Central memory CD8-positive, alpha-beta T cell (primary cell): ENCODE measurements at regions not wholly inside any gene's neighbourhood (a gene's known extent, or its start where the extent isn't known, plus 50 kb on each side); places are given as distances from the start of the nearest gene placed in this dataset.

Source experiments
- ATAC-seq: fragments of 150-1000 bp; cut with Tn5 transposase; replicated peaks from 2 replicates; pipeline ENCODE4 v1.10.0; 2022; ENCODE audit warnings: mild to moderate bottlenecking, moderate FRiP score, moderate number of reproducible peaks; ENCODE audit not compliant: poor library complexity, severe bottlenecking; ENCODE audit errors: extremely low read depth
- DNase-seq, 2 donors: peaks; one replicate each; pipeline ENCODE4 v3.0.0; 2021; ENCODE audit warnings: low spot score in 2 of 2
- H3K27ac Mint-ChIP-seq: one replicate; pipeline ENCODE4 v1.8.0; 2022; ENCODE audit warnings: low read depth, mild to moderate bottlenecking, moderate library complexity, mixed read lengths
- H3K27me3 Mint-ChIP-seq: one replicate; pipeline ENCODE4 v1.8.0; 2022; ENCODE audit warnings: mixed read lengths
- H3K36me3 Mint-ChIP-seq: one replicate; pipeline ENCODE4 v1.8.0; 2022; ENCODE audit warnings: mild to moderate bottlenecking, moderate library complexity, mixed read lengths; ENCODE audit not compliant: insufficient read depth
- H3K4me1 Mint-ChIP-seq: one replicate; pipeline ENCODE4 v1.8.0; 2022; ENCODE audit warnings: mixed read lengths
- H3K4me3 Mint-ChIP-seq: one replicate; pipeline ENCODE4 v1.8.0; 2022; ENCODE audit warnings: mild to moderate bottlenecking, moderate library complexity, mixed read lengths
- H3K9me3 Mint-ChIP-seq: one replicate; pipeline ENCODE4 v1.8.0; 2022; ENCODE audit warnings: mixed read lengths

DNA sequence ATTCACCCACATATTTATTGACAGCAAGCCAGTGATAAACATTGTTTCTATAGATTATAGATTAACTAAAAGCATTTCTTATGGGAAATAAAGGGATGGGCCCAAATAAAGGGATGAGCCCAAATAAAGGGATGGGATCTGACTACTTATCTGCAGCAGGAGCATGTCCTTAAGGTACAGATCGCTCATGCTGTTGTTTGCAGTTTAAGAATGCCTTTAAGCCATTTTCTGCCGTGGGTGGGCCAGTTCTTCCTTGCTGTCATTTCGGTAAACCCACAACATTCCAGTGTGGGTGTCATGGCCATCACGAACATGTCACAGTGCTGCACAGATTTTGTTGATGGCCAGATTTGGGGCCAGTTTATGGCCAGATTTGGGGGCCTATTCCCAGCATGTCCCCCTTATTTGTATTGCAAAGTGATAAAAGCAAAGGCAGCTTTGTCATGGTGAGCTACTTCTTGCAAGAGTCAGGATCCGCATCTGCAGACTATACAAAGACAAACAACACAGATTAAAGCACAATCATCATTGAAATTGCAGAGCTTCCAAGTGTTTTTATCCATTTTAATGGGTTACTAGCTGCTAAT, 700.7 kb downstream of the LRFN5 start:
- no peak for ATAC-seq
- H3K27ac Mint-ChIP-seq: no peak overlapping the region
- peaks cover 26% of the 10 kb centered on the region for H3K9me3 Mint-ChIP-seq
- no peaks in the 10 kb centered on the region for H3K4me1 Mint-ChIP-seq
- H3K27me3 Mint-ChIP-seq: no peaks in the 10 kb centered on the region
- DNase-seq: no peak
- no peak overlapping the region for H3K4me3 Mint-ChIP-seq
- no peaks in the 10 kb centered on the region for H3K36me3 Mint-ChIP-seq

DNA sequence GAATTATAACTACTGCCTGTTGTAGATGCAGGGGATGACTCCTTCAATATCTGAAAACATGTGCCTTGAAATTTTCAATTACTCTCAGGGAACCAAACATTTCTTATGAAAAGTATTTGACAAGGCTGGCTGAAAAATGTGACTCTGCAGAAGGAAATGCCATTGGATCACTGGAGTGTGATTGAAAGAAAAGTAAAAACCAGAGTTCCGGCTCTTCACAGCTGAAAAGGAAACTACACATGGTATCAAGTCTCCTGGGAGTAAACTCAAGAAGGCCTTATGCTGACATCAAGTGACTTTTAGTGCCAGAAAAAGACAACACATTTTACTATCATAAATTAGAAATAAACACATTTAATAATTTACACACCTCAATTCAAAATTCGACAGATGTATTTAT, 693.0 kb downstream of the LRFN5 start:
- ATAC-seq: no peak
- Mint-ChIP-seq H3K4me1 (no peaks in the 10 kb centered on the region), H3K27me3 (no peaks in the 10 kb centered on the region), H3K27ac (no peak overlapping the region), H3K36me3 (no peaks in the 10 kb centered on the region), H3K9me3 (peaks cover 13% of the 10 kb centered on the region), H3K4me3 (no peak overlapping the region)
- DNase-seq: no peak

DNA sequence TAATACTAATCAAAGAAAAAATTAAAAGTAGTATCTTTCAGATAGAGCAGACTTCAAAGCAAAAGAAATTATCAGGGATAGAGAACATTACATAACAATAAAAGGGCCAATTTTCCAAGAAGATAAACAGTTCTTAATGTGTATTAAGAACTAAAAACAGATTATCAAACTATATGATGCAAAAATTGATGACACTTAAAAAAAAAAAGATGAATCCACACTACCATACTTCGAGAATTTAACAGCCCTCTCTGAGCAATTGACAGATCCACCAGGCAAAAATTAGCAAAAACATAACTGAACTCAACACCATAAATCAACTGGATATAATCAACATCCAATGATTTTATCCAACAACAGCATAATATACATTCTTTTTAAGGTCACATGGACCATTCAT, 686.5 kb downstream of the LRFN5 start:
- Mint-ChIP-seq H3K36me3 (no peaks in the 10 kb centered on the region), H3K4me3 (no peak overlapping the region), H3K4me1 (no peaks in the 10 kb centered on the region), H3K9me3 (peaks cover 10% of the 10 kb centered on the region), H3K27ac (no peak overlapping the region), H3K27me3 (no peaks in the 10 kb centered on the region)
- DNase-seq: no peak
- ATAC-seq: no peak

DNA sequence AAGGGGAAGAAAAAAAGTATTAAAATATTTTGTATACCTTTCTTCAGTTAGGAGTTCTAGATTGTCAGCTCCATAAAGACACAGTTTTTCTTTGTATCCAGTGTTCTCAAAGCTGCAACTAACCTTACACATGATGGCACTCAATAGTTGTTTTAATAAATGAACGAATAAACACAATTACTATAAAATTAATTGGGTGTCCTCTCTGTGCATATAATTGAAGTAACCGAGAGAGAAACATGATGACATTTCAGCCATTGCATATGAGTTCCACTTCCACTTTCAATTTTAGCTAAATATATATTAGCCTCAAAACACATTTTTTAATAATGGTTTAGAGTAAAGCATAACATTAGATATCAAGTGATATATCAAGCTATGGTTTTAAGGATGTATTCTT, 671.2 kb downstream of the LRFN5 start:
- H3K27me3 Mint-ChIP-seq: no peaks in the 10 kb centered on the region
- DNase-seq (no peak), ATAC-seq (no peak)
- no peak overlapping the region for H3K4me3 Mint-ChIP-seq
- no peak overlapping the region for H3K27ac Mint-ChIP-seq
- no peaks in the 10 kb centered on the region for H3K36me3 Mint-ChIP-seq
- H3K9me3 Mint-ChIP-seq: peaks cover 8% of the 10 kb centered on the region
- H3K4me1 Mint-ChIP-seq: no peaks in the 10 kb centered on the region

DNA sequence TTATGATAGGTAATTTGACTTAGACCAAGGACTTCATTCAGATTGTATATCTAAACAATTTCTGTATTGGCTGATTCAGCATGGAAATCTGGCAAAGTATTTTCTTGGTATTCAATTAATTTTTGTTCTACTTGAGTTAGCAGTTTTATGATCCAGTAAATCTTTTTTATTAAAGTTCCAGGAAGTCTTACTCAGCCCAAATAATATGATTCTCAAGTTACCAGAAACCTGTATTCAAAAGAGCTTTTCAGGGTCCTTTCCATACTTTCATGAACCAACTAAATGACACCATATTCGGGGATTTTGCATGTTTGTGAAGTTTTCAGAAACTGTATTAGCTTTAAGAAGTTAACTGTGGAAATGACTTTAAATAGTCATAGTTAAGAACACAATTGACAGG, 662.6 kb downstream of the LRFN5 start:
- no peak overlapping the region for H3K4me3 Mint-ChIP-seq
- no peaks in the 10 kb centered on the region for H3K27me3 Mint-ChIP-seq
- no peaks in the 10 kb centered on the region for H3K36me3 Mint-ChIP-seq
- H3K27ac Mint-ChIP-seq: no peak overlapping the region
- DNase-seq: no peak
- ATAC-seq: no peak
- H3K4me1 Mint-ChIP-seq: no peaks in the 10 kb centered on the region
- H3K9me3 Mint-ChIP-seq: peaks cover 17% of the 10 kb centered on the region

DNA sequence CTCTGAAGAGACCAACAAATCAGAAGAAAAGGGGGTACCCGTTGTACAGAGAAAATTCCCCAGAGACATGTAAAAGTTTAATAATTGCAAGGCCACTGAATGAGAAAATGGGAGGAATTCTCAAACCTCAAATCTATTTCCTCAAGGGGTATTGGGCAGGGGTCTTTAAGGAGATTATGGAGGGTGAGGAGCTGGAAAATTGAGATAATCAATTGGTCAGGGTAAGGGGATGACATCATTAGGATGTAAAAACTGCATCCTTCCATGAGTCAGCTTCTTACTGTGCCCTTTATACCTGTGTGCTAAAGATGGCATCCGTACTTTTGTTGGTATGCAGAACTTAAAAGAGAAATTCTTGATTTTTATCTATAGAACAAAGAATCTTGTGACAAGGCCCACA, 641.5 kb downstream of the LRFN5 start:
- H3K36me3 Mint-ChIP-seq: no peaks in the 10 kb centered on the region
- peaks cover 9% of the 10 kb centered on the region for H3K9me3 Mint-ChIP-seq
- no peaks in the 10 kb centered on the region for H3K27me3 Mint-ChIP-seq
- H3K4me1 Mint-ChIP-seq: no peaks in the 10 kb centered on the region
- no peak for ATAC-seq
- no peak for DNase-seq
- no peak overlapping the region for H3K4me3 Mint-ChIP-seq
- no peak overlapping the region for H3K27ac Mint-ChIP-seq

DNA sequence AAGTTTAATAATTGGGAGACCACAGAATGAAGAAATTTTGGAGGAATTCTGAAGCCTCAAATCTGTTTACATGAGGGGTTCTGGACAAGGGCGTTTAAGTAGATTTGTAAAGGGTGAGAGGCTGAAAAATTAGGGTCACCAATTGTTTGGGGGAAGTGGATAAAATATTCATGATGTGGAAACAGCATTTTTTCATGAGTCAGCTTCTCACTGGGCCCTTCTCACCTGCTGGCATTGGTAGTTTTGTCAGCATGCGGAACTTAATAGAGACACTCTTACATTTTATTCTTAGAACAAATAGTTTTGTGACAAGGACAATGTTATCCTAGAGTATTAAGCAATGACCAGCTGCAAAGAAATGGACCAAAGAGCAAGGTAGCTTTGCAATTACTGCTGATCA, 634.4 kb downstream of the LRFN5 start:
- H3K9me3 Mint-ChIP-seq: peaks cover 6% of the 10 kb centered on the region
- no peak for ATAC-seq
- H3K4me3 Mint-ChIP-seq: no peak overlapping the region
- no peak overlapping the region for H3K27ac Mint-ChIP-seq
- no peaks in the 10 kb centered on the region for H3K4me1 Mint-ChIP-seq
- no peaks in the 10 kb centered on the region for H3K36me3 Mint-ChIP-seq
- no peak for DNase-seq
- no peaks in the 10 kb centered on the region for H3K27me3 Mint-ChIP-seq

DNA sequence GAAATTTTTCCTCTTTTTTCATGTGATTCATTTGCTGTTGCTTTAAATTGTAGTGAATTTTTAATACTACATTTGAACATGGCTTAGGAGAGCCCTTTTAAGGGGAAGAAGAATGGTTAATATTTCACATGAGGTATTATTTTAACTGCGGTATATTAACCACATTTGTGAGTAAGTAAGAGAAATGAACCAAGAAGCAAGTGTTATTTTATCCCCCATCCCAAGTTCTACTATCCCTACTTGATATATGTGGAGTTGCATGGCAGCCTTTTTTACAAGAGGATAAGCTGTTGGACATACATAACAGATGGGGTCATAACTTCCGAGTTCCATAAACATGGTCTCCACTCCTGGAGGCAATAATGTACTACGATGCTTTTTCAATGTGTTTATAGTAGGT, 623.3 kb downstream of the LRFN5 start:
- H3K27ac Mint-ChIP-seq: no peak overlapping the region
- H3K4me3 Mint-ChIP-seq: no peak overlapping the region
- no peaks in the 10 kb centered on the region for H3K4me1 Mint-ChIP-seq
- ATAC-seq (no peak), DNase-seq (no peak)
- no peaks in the 10 kb centered on the region for H3K36me3 Mint-ChIP-seq
- H3K27me3 Mint-ChIP-seq: no peaks in the 10 kb centered on the region
- peaks cover 7% of the 10 kb centered on the region for H3K9me3 Mint-ChIP-seq

DNA sequence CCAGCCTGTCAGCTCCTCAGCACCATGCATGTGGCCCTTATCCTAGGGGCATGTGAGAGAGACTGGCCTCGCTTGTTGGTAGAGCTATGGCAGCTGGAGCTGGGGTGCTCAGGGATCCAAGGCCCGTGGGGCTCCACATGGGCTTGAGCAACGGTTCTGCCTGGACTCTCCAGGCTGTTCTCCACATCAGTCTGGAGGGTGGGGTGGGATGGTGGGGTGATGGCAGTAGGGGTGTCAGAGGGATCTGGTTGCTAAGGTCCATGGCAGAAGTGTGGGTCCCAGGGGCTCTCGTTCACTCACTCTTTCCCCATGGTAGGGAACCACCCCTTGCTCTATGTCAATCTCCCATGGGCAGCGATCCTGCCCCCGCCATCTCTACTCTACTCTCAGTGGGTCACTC, 622.6 kb downstream of the LRFN5 start:
- Mint-ChIP-seq H3K4me3 (no peak overlapping the region), H3K36me3 (no peaks in the 10 kb centered on the region), H3K27ac (no peak overlapping the region), H3K27me3 (no peaks in the 10 kb centered on the region), H3K4me1 (no peaks in the 10 kb centered on the region), H3K9me3 (peaks cover 7% of the 10 kb centered on the region)
- DNase-seq: no peak
- no peak for ATAC-seq

DNA sequence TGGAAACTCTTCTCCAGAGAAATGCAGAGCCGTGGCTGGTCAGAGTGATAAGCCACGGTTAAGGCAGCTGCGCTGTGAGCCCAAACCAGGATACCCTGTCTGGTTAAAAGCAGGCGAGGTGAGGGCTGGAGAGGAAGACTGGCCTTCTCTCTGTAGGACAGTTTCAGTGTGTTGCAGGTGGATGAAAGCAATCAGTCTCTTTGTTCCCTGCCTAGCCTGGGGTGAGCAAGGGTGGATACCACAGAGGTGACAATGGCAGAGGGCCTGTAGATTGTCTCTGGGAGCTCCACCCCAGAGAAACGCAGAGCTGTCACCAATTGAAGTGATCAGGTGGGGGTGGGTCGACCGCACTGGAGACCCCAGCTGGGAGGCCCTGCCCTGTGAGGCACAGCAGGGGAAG, 621.9 kb downstream of the LRFN5 start:
- Mint-ChIP-seq H3K27ac (no peak overlapping the region), H3K27me3 (no peaks in the 10 kb centered on the region), H3K4me3 (no peak overlapping the region), H3K4me1 (no peaks in the 10 kb centered on the region), H3K9me3 (peaks cover 7% of the 10 kb centered on the region), H3K36me3 (no peaks in the 10 kb centered on the region)
- no peak for ATAC-seq
- DNase-seq: no peak

DNA sequence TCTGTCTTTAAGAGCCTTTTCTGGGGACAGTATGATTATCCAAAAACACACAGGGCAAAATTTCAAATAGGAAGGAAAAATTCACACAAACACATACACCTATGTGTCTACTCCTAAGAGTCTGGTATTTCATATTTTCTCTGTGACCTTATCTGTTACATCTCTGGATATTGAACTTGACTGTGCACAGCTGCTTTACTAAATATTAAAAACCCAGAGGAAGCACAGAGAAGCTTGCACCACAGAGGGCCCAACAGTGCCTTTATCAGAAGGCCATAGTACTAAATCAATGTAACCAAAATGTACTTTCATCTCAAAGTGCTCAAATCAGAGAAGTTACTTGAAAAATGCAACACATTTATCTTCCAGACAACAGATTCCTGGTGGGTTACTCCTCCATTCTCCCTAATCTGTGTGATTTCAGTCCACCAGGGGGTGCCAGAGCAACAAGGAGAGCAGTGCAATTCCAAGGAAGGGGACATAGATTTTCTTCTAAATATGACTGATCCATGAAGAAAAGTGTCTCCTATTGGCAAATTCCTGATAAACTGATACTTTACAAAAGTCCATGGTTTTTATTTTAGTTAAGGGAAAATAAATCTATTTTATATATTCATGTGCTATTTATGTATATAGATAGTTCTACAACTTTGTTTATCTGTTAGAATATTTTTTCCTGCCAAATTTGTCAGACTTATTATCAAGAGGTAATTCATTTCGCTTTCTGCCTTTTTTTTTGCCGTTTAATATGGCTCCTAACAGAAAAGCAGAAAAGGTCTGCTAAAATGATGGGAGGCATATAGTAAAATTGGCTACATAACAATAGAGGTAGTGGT, 617.6 kb downstream of the LRFN5 start:
- ATAC-seq: no peak
- no peaks in the 10 kb centered on the region for H3K4me1 Mint-ChIP-seq
- H3K27ac Mint-ChIP-seq: no peak overlapping the region
- no peak overlapping the region for H3K4me3 Mint-ChIP-seq
- no peaks in the 10 kb centered on the region for H3K36me3 Mint-ChIP-seq
- DNase-seq: no peak
- peaks cover 5% of the 10 kb centered on the region for H3K9me3 Mint-ChIP-seq
- H3K27me3 Mint-ChIP-seq: no peaks in the 10 kb centered on the region

DNA sequence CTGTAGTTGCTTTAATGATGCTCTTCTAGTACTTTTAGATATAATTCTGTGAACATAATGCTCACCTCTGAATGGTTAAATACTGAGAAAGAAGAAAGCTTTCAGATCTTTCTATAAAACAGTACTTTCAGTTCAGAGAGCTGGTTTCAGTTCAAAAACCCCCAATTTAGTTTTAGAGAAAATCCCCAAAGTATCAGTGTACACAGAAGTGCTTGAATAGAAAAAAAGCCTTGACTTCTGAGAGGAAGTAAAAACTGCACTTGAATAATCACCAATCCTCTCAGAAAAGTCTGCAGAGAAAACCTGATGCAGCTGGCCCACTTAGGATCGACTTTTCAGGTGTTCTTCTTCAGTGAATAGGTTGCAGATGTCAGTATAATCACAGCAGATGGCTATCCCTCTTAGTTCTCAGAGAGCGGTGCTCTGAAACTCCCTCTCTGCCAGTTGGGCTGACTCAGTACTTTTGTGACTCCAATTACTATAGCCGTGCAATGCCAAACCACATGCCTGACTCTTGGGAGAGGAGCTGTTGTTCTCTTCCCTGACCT, 616.3 kb downstream of the LRFN5 start:
- H3K27me3 Mint-ChIP-seq: no peaks in the 10 kb centered on the region
- ATAC-seq: no peak
- DNase-seq: no peak
- H3K36me3 Mint-ChIP-seq: no peaks in the 10 kb centered on the region
- H3K4me3 Mint-ChIP-seq: no peak overlapping the region
- peaks cover 5% of the 10 kb centered on the region for H3K9me3 Mint-ChIP-seq
- H3K4me1 Mint-ChIP-seq: no peaks in the 10 kb centered on the region
- no peak overlapping the region for H3K27ac Mint-ChIP-seq

DNA sequence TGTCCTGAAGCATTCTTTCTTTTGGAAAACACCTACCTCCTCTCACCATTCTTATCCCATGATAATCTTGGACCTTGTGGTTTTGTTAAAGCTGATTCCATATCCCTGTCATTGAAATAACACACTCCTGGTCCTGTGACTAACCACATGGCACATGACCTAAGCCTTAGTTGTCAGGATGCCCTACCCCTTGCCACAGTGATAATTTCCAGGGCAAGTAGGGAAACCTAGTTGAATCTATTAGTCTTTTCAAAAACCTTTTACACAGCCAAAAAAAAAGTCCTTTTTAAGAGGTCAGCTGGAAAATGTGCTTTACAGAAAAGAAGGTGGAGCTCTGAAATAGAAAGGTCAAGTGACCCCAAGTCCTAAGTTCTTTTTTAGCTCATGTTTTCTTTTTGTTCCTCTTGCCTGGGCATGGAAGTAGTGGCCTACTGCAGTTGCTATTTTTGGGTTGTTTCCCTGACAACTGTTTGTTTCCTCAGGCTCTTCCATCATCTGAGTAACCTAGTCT, 608.4 kb downstream of the LRFN5 start:
- no peaks in the 10 kb centered on the region for H3K4me1 Mint-ChIP-seq
- H3K4me3 Mint-ChIP-seq: no peak overlapping the region
- H3K27ac Mint-ChIP-seq: no peak overlapping the region
- DNase-seq (no peak), ATAC-seq (no peak)
- peaks cover 10% of the 10 kb centered on the region for H3K9me3 Mint-ChIP-seq
- no peaks in the 10 kb centered on the region for H3K27me3 Mint-ChIP-seq
- no peaks in the 10 kb centered on the region for H3K36me3 Mint-ChIP-seq
